Astrocyte (in vitro differentiated cells and primary cell): ENCODE measurements at regions not wholly inside any gene's neighbourhood (a gene's known extent, or its start where the extent isn't known, plus 50 kb on each side); places are given as distances from the start of the nearest gene placed in this dataset.

Experiments
- DNase-seq: peaks from one replicate; pipeline ENCODE4 v3.0.0-alpha.2; 2010; ENCODE audit warnings: low read depth
- FAIRE-seq: peaks from 2 replicates; lab custom pipeline; 2011; peaks lifted over from hg19 to GRCh38; lab: Jason Lieb, UNC
- H2AFZ ChIP-seq: 2 replicates; pipeline ENCODE4 v1.6.0; 2012; ENCODE audit warnings: low read depth, low read length, inconsistent platforms
- H3K27ac ChIP-seq: 2 replicates; pipeline ENCODE4 v1.5.1; 2011; ENCODE audit warnings: low read depth, low read length, inconsistent platforms
- H3K27me3 ChIP-seq: 2 replicates; pipeline ENCODE4 v1.6.0; 2011; ENCODE audit warnings: low read length, inconsistent platforms; ENCODE audit not compliant: insufficient read depth
- H3K36me3 ChIP-seq: 2 replicates; pipeline ENCODE4 v1.5.1; 2011; ENCODE audit warnings: low read length, inconsistent platforms; ENCODE audit not compliant: insufficient read depth
- H3K4me1 ChIP-seq: 2 replicates; pipeline ENCODE4 v1.5.1; 2011; ENCODE audit warnings: low read length, inconsistent platforms; ENCODE audit not compliant: insufficient read depth
- H3K4me2 ChIP-seq: 2 replicates; pipeline ENCODE4 v1.6.0; 2012; ENCODE audit warnings: low read length, inconsistent platforms
- H3K4me3 ChIP-seq: 2 replicates; pipeline ENCODE4 v1.5.1; 2011; ENCODE audit warnings: low read depth, mild to moderate bottlenecking, low read length, inconsistent platforms; ENCODE audit not compliant: insufficient read depth
- H3K79me2 ChIP-seq: 2 replicates; pipeline ENCODE4 v1.6.0; 2012; ENCODE audit warnings: mild to moderate bottlenecking, low read length, inconsistent platforms; ENCODE audit not compliant: insufficient read depth
- H3K9ac ChIP-seq: 2 replicates; pipeline ENCODE4 v1.6.0; 2012; ENCODE audit warnings: mild to moderate bottlenecking, low read length, inconsistent platforms
- H3K9me3 ChIP-seq: 2 replicates; pipeline ENCODE4 v1.5.1; 2012; ENCODE audit warnings: low read depth, mild to moderate bottlenecking, low read length, inconsistent platforms; ENCODE audit not compliant: insufficient read depth
- H4K20me1 ChIP-seq: 2 replicates; pipeline ENCODE4 v1.6.0; 2012; ENCODE audit warnings: low read length, inconsistent platforms; ENCODE audit not compliant: insufficient read depth
- H3K27ac Mint-ChIP-seq: one replicate; pipeline ENCODE4 v1.8.0; 2021; ENCODE audit warnings: mild to moderate bottlenecking, mixed read lengths; ENCODE audit not compliant: unreplicated experiment
- H3K27me3 Mint-ChIP-seq: one replicate; pipeline ENCODE4 v1.8.0; 2021; ENCODE audit warnings: low read depth, mixed read lengths; ENCODE audit not compliant: unreplicated experiment
- H3K36me3 Mint-ChIP-seq: one replicate; pipeline ENCODE4 v1.8.0; 2021; ENCODE audit warnings: low read depth, mixed read lengths; ENCODE audit not compliant: unreplicated experiment
- H3K4me1 Mint-ChIP-seq: one replicate; pipeline ENCODE4 v1.8.0; 2021; ENCODE audit warnings: low read depth, mixed read lengths; ENCODE audit not compliant: unreplicated experiment
- H3K4me3 Mint-ChIP-seq: one replicate; pipeline ENCODE4 v1.8.0; 2021; ENCODE audit warnings: mild to moderate bottlenecking, moderate library complexity, mixed read lengths; ENCODE audit not compliant: unreplicated experiment
- H3K9me3 Mint-ChIP-seq: one replicate; pipeline ENCODE4 v1.8.0; 2021; ENCODE audit warnings: mild to moderate bottlenecking, mixed read lengths; ENCODE audit not compliant: unreplicated experiment
- EZH2 ChIP-seq: IDR thresholded peaks from 2 replicates; pipeline ENCODE4 v1.6.1; 2012; ENCODE audit warnings: mild to moderate bottlenecking, low read length, inconsistent platforms; ENCODE audit not compliant: insufficient read depth
- TF ChIP-seq, protein P1 (sequence below): IDR thresholded peaks from 2 replicates; pipeline ENCODE4 v1.5.1; 2011; ENCODE audit warnings: low read depth, mild to moderate bottlenecking, inconsistent platforms, low read length, moderate library complexity; ENCODE audit not compliant: insufficient read depth

GRCh38 chrX:13440176-13440575 is 120.3 kb upstream of the ATXN3L start:
- peaks cover 4% of the 10 kb centered on the region for H3K4me1 Mint-ChIP-seq
- no peaks in the 10 kb centered on the region for H3K27me3 Mint-ChIP-seq
- H4K20me1 ChIP-seq: no peaks in the 10 kb centered on the region
- no peaks in the 10 kb centered on the region for H3K36me3 Mint-ChIP-seq
- no peaks in the 10 kb centered on the region for H3K79me2 ChIP-seq
- no peak for FAIRE-seq
- H3K27me3 ChIP-seq: no peaks in the 10 kb centered on the region
- H3K9me3 ChIP-seq: no peaks in the 10 kb centered on the region
- H3K9ac ChIP-seq: no peak overlapping the region
- H3K4me3 ChIP-seq: no peak overlapping the region
- H3K4me2 ChIP-seq: no peak overlapping the region
- H3K27ac ChIP-seq: no peak overlapping the region
- no peaks in the 10 kb centered on the region for H3K36me3 ChIP-seq
- H2AFZ ChIP-seq: no peak overlapping the region
- DNase-seq: no peak
- TF ChIP-seq EZH2: no peak
- TF ChIP-seq, protein P1, sequence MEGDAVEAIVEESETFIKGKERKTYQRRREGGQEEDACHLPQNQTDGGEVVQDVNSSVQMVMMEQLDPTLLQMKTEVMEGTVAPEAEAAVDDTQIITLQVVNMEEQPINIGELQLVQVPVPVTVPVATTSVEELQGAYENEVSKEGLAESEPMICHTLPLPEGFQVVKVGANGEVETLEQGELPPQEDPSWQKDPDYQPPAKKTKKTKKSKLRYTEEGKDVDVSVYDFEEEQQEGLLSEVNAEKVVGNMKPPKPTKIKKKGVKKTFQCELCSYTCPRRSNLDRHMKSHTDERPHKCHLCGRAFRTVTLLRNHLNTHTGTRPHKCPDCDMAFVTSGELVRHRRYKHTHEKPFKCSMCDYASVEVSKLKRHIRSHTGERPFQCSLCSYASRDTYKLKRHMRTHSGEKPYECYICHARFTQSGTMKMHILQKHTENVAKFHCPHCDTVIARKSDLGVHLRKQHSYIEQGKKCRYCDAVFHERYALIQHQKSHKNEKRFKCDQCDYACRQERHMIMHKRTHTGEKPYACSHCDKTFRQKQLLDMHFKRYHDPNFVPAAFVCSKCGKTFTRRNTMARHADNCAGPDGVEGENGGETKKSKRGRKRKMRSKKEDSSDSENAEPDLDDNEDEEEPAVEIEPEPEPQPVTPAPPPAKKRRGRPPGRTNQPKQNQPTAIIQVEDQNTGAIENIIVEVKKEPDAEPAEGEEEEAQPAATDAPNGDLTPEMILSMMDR: no peak
- H3K27ac Mint-ChIP-seq: no peak overlapping the region
- no peak overlapping the region for H3K4me3 Mint-ChIP-seq
- peaks cover 2% of the 10 kb centered on the region for H3K9me3 Mint-ChIP-seq
- peaks cover 2% of the 10 kb centered on the region for H3K4me1 ChIP-seq

- peaks cover 31% of the 10 kb centered on the region for H3K4me1 ChIP-seq
- FAIRE-seq (no peak), DNase-seq (peak; percentile 90)
- Mint-ChIP-seq H3K4me1 (peaks cover 15% of the 10 kb centered on the region), H3K36me3 (no peaks in the 10 kb centered on the region), H3K4me3 (no peak overlapping the region), H3K9me3 (no peaks in the 10 kb centered on the region), H3K27me3 (no peaks in the 10 kb centered on the region), H3K27ac (no peak overlapping the region)
- TF ChIP-seq, protein P1: no peak
- TF ChIP-seq EZH2: no peak
- H3K9ac ChIP-seq: peak overlapping the region; percentile 79
- no peaks in the 10 kb centered on the region for H3K36me3 ChIP-seq
- peak overlapping the region; percentile 97 for H3K27ac ChIP-seq
- peak overlapping the region; percentile 37 for H3K4me2 ChIP-seq
- no peaks in the 10 kb centered on the region for H4K20me1 ChIP-seq
- no peaks in the 10 kb centered on the region for H3K27me3 ChIP-seq
- H3K9me3 ChIP-seq: no peaks in the 10 kb centered on the region
- no peak overlapping the region for H2AFZ ChIP-seq
- no peaks in the 10 kb centered on the region for H3K79me2 ChIP-seq
- no peak overlapping the region for H3K4me3 ChIP-seq
Measured at GRCh38 chrX:13433298-13433605, 113.4 kb upstream of the ATXN3L start.

- Mint-ChIP-seq H3K4me1 (peaks cover 19% of the 10 kb centered on the region), H3K27me3 (no peaks in the 10 kb centered on the region), H3K27ac (peak overlapping the region; percentile 69), H3K36me3 (no peaks in the 10 kb centered on the region), H3K9me3 (no peaks in the 10 kb centered on the region), H3K4me3 (no peak overlapping the region)
- Histone ChIP-seq H4K20me1 (no peaks in the 10 kb centered on the region), H3K27me3 (no peaks in the 10 kb centered on the region), H3K36me3 (no peaks in the 10 kb centered on the region), H3K9me3 (no peaks in the 10 kb centered on the region), H3K9ac (peak overlapping the region; percentile 80), H3K4me2 (peak overlapping the region; percentile 37), H2AFZ (peak overlapping the region; percentile 23), H3K27ac (peak overlapping the region; percentile 97), H3K79me2 (no peaks in the 10 kb centered on the region), H3K4me1 (peaks cover 35% of the 10 kb centered on the region), H3K4me3 (no peak overlapping the region)
- TF ChIP-seq EZH2: no peak
- TF ChIP-seq, protein P1: no peak
- DNase-seq: peak; percentile 98
- peak; percentile 100 for FAIRE-seq
Measured at GRCh38 chrX:13432414-13433297, 112.8 kb upstream of the ATXN3L start.
